WI38 (cell line): ENCODE measurements at regions not wholly inside any gene's neighbourhood (a gene's known extent, or its start where the extent isn't known, plus 50 kb on each side); places are given as distances from the start of the nearest gene placed in this dataset.

Experiments used
- H3K4me3 ChIP-seq: 2 replicates; pipeline ENCODE4 v1.5.1; 2011; ENCODE audit warnings: low read depth, mild to moderate bottlenecking, control low read depth, low read length
- TF ChIP-seq, protein P1 (sequence below): IDR thresholded peaks from 2 replicates; pipeline ENCODE4 v1.5.1; 2012; ENCODE audit warnings: low read depth, mild to moderate bottlenecking, control low read depth, low read length

DNA sequence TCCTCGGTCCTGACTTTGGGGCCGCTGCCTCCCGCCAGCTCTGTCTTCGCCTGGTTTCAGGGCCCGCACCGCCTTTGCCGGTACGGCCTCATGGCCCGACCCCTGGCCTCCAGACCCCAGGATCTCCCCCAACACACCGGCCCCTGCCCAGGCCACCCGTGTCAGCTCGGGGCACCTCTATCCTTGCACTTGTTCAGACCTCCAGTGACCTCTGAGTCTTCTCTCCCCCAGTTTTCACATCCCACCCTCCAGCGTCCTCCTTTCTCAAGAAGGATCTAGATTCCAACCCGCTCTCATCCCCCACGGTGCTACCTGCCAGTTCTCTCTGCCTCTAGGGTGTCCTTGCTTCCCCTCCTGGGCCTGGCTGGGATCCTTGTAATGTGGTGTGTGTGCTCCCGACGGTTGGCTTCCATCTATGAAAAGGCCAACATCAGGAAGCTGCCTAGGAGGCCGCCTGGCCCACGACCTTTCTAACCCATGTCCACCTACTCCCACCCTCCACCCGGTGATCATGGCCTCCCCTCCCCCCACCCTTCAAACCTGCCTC lies 61.1 kb downstream of the SPATA31C2 start:
- H3K4me3 ChIP-seq, result peak overlapping the region; percentile 58

DNA sequence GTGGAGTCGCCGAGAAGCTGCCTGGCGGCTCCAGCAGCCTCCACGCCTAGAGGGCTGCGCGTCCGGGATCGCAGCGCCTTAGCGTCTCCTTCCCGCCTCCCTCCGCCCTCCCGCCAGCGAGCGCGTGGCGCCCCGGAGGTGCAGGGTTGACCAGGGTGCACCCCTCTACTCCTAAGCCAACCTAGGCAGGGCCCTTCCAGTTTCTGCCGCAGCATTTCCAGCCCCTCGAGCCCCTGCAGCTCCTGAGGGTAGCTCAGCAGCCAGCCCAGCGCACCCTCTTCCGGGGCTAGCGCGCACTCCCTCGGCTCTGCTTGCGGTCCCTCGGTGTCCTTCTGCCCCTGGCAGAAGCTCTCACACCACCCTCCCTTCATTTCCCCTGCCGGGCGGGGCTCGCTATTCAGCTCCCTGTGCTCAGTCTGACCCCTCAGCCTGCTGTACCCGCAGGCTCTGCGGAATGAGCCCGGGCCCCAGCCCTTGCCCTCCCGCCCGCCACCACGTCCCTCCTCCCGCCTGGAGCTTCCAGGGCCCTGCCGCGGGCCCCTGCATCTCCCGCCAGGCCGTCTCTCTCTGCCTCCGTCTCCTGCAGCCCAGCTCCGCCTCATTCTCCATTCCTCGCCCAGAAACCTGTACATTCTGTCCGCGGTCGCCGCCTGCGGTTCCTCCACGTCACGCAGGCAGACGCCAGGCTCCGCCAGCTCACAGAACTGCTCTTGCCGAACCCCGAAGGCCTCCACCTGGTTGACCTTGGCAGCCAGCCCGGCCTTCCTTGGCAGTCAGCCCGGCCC lies 61.8 kb downstream of the SPATA31C2 start:
- peak overlapping the region; percentile 58 for H3K4me3 ChIP-seq
- TF ChIP-seq, protein P1, sequence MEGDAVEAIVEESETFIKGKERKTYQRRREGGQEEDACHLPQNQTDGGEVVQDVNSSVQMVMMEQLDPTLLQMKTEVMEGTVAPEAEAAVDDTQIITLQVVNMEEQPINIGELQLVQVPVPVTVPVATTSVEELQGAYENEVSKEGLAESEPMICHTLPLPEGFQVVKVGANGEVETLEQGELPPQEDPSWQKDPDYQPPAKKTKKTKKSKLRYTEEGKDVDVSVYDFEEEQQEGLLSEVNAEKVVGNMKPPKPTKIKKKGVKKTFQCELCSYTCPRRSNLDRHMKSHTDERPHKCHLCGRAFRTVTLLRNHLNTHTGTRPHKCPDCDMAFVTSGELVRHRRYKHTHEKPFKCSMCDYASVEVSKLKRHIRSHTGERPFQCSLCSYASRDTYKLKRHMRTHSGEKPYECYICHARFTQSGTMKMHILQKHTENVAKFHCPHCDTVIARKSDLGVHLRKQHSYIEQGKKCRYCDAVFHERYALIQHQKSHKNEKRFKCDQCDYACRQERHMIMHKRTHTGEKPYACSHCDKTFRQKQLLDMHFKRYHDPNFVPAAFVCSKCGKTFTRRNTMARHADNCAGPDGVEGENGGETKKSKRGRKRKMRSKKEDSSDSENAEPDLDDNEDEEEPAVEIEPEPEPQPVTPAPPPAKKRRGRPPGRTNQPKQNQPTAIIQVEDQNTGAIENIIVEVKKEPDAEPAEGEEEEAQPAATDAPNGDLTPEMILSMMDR, result no peak

More for the DNA sequence above, 61.1 kb downstream of the SPATA31C2 start:
- TF ChIP-seq, protein P1, result no peak

DNA sequence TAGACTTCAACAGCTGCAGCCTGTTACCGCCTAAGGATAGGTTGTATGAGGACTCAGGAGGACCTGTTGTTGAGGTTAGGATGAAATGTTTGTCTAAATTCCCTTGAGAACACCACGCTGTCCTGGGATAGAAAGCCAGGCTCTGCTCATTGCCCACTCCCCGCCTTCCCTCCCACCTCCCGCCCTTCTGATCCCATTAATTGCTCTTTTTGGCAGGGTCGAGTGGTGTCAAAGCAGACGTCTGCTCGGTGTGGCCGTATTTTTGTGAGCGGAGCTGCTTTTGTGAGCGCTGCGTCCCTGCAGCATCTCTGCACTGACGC lies 62.3 kb downstream of the SPATA31C2 start:
- H3K4me3 ChIP-seq, result peak overlapping the region; percentile 58
- TF ChIP-seq, protein P1, result no peak

DNA sequence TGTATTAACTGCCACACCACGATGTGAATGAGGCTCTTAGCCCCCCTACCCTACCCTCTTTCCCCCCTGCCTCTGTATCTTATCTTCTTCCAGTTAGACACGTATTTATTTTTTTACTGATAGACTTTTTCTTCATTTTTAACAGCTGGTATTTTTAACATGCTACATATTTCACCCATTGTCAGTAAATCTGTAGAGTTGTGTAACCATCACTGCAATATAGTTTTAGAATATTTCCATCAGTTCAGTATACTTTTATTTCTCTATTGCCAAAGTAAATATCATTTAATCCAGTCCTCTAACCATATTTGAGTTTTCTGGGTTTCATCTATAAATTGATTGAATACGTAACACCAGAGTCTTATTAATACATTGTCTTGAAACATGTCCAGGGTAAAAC lies 62.8 kb downstream of the SPATA31C2 start:
- TF ChIP-seq, protein P1, result no peak
- H3K4me3 ChIP-seq, result no peak overlapping the region

DNA sequence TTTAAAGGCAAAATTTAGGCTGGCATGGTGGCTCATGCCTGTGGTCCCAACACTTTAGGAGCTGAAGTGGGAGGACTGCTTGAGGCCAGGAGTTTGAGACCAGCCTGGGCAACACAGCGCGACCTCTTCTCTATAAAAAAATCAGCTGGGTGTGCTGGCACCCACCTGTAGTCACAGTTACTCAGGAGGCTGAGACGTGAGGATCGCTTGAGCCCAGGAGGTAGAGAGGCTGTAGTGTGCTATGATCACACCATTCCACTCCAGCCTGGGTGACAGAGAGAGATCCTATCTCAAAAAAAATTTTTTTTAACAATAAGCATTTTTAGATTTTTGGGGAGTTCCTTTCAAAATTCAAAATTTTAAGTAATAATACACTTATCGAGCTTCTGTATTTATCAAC lies 63.3 kb downstream of the SPATA31C2 start:
- TF ChIP-seq, protein P1, result no peak

DNA sequence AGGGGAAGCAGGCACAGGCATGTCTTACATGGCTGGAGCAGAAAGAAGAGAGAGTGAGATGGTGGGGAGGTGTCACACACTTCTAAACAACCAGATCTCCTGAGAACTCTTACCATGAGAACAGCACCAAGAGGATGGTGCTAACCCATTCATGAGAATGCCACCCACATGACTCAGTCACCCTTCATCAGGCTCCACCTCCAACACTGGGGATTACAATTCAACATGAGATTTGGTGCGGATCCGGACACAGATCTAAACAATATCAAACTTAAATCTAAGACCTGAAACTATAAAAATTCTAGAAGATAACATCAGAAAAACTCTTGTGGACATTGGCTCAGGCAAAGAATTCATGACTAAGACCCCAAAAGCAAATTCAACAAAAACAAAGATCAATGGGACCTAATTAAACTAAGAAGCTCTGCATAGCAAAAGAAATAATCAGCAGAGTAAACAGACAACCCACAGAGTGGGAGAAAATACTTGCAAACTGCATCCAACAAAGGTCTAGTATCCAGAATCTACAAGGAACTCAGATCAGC lies 65.4 kb downstream of the SPATA31C2 start:
- no peak overlapping the region for H3K4me3 ChIP-seq

More for the DNA sequence above, 63.3 kb downstream of the SPATA31C2 start:
- no peak overlapping the region for H3K4me3 ChIP-seq

More for the DNA sequence above, 65.4 kb downstream of the SPATA31C2 start:
- TF ChIP-seq, protein P1, result no peak
